ENCODE measurements at regions not wholly inside any gene's neighbourhood (a gene's known extent, or its start where the extent isn't known, plus 50 kb on each side); places are given as distances from the start of the nearest gene placed in this dataset.

DNA sequence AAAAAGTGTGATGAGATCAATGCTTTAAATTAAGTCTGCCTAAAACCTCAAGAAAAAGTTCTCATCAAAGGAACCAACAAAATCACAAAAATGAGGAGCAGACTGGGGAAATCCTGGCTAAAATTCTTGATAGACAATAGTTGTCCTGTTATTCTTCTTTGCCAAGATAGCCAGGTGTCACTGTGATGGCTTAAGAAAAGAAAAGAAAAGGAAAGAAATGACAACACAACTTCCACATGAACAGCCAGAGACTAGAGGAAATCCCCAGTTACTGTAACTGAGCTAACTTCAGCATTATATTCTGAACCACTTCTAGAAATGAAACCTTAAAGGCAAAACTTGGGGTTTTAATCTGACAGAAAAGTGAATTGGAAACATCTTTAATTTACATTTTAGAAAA lies 129.6 kb downstream of the CD24 start:
- TF ChIP-seq, protein P1, sequence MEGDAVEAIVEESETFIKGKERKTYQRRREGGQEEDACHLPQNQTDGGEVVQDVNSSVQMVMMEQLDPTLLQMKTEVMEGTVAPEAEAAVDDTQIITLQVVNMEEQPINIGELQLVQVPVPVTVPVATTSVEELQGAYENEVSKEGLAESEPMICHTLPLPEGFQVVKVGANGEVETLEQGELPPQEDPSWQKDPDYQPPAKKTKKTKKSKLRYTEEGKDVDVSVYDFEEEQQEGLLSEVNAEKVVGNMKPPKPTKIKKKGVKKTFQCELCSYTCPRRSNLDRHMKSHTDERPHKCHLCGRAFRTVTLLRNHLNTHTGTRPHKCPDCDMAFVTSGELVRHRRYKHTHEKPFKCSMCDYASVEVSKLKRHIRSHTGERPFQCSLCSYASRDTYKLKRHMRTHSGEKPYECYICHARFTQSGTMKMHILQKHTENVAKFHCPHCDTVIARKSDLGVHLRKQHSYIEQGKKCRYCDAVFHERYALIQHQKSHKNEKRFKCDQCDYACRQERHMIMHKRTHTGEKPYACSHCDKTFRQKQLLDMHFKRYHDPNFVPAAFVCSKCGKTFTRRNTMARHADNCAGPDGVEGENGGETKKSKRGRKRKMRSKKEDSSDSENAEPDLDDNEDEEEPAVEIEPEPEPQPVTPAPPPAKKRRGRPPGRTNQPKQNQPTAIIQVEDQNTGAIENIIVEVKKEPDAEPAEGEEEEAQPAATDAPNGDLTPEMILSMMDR (IDR thresholded peaks at IDR 0.05; ENCODE audit: poor library complexity, severe bottlenecking): no peak
- no peak for TF ChIP-seq EZH2 (IDR thresholded peaks at IDR 0.05; ENCODE audit: borderline replicate concordance, insufficient read depth, low read length, poor library complexity, severe bottlenecking)
- no peak for TF ChIP-seq POLR2AphosphoS5 (IDR thresholded peaks at IDR 0.05)
- no peak for TF ChIP-seq RAD21 (conservative IDR thresholded peaks at IDR 0.05)

Data from neural cell (in vitro differentiated cells).